ENCODE measurements at regions not wholly inside any gene's neighbourhood (a gene's known extent, or its start where the extent isn't known, plus 50 kb on each side); places are given as distances from the start of the nearest gene placed in this dataset.

- TF ChIP-seq CTCF (IDR thresholded peaks at IDR 0.05; ENCODE audit: insufficient read depth, low read length, poor library complexity, severe bottlenecking) (no peak), EZH2phosphoT487 (conservative IDR thresholded peaks at IDR 0.05; ENCODE audit: low read length) (no peak)
Measured at GRCh38 chr2:71831193-71831577, 316.5 kb downstream of the CYP26B1 start.
